Esophagus squamous epithelium (tissue), 5 donors: ENCODE measurements at regions not wholly inside any gene's neighbourhood (a gene's known extent, or its start where the extent isn't known, plus 50 kb on each side); places are given as distances from the start of the nearest gene placed in this dataset.

Experiments used
- DNase-seq: peaks from one replicate; lab custom pipeline; 2025; lab: John Stamatoyannopoulos, UW
- H3K27ac ChIP-seq, 4 donors: fragments of 200-600 bp; sonication (generic); one replicate each; pipeline ENCODE4 v1.5.1; 2016 to 2019; ENCODE audit warnings: mild to moderate bottlenecking in 1 of 4
- H3K27me3 ChIP-seq, 4 donors: fragments of 200-600 bp; sonication (generic); 1 replicate in 3 of 4; 2 replicates in 1 of 4; pipeline versions ENCODE4 v1.5.1 to v1.6.0; 2017 to 2021; ENCODE audit warnings: antibody characterized with exemption in 1 of 4
- H3K36me3 ChIP-seq, 3 donors: fragments of 200-600 bp; sonication (generic); one replicate each; pipeline ENCODE4 v1.5.1; 2016 to 2019
- H3K4me1 ChIP-seq, 3 donors: fragments of 200-600 bp; sonication (generic); one replicate each; pipeline ENCODE4 v1.5.1; 2017 to 2019
- H3K4me3 ChIP-seq, 4 donors: fragments of 200-600 bp; sonication (generic); 1 replicate in 3 of 4; 2 replicates in 1 of 4; pipeline ENCODE4 v1.5.1; 2016 to 2019; ENCODE audit warnings: mild to moderate bottlenecking in 2 of 4, moderate library complexity in 1 of 4
- H3K9me3 ChIP-seq, 3 donors: fragments of 200-600 bp; sonication (generic); one replicate each; pipeline ENCODE4 v1.5.1; 2016 to 2019
- CTCF ChIP-seq, 6 experiments: fragments of 450-650 bp in 4 of 6; fragments of 200-600 bp in 2 of 6; sonication (generic) in 2 of 6; IDR thresholded peaks; one replicate each; pipeline ENCODE4 v1.5.1; 2016 to 2019; ENCODE audit warnings: antibody characterized with exemption in 6 of 6, mild to moderate bottlenecking in 4 of 6, moderate library complexity in 4 of 6
- POLR2A ChIP-seq, 4 donors: fragments of 450-650 bp; IDR thresholded peaks; one replicate each; pipeline ENCODE4 v1.6.1; 2017; ENCODE audit warnings: antibody characterized with exemption in 4 of 4, mild to moderate bottlenecking in 4 of 4, moderate library complexity in 3 of 4
- WGBS, 2 donors: methylation state at CpG; one replicate each; pipeline ENCODE4 v1.1.5; 2018; 5-methylcytosine and 5-hydroxymethylcytosine counted together
- intact Hi-C: fragments of 100-400 bp; cut with DNase I; formaldehyde crosslinking; loops from one replicate; pipeline ENCODE4 v1.15.0; 2022
- donor health status: DM: yes; HTN: yes; CAD: no.

GRCh38 chr7:15874774-15875173, 188.3 kb upstream of the MEOX2 start:
- intact Hi-C loops = no loop called here
- Histone ChIP-seq H3K4me3 (no peak overlapping the region), H3K4me1 (no peaks in the 10 kb centered on the region), H3K27me3 (no peaks in the 10 kb centered on the region), H3K27ac (no peak overlapping the region), H3K36me3 (no peaks in the 10 kb centered on the region), H3K9me3 (no peaks in the 10 kb centered on the region)
- no peak for DNase-seq
- no peak for TF ChIP-seq POLR2A (IDR thresholded peaks at IDR 0.05)
- no peak for TF ChIP-seq CTCF (IDR thresholded peaks at IDR 0.05)

GRCh38 chr7:15870347-15870746, 183.9 kb upstream of the MEOX2 start:
- intact Hi-C loops = no loop called here
- H3K36me3 ChIP-seq = no peaks in the 10 kb centered on the region
- no peak overlapping the region for H3K4me3 ChIP-seq
- H3K9me3 ChIP-seq = no peaks in the 10 kb centered on the region
- TF ChIP-seq POLR2A (IDR thresholded peaks at IDR 0.05) (no peak), CTCF (IDR thresholded peaks at IDR 0.05) (no peak)
- no peak for DNase-seq
- WGBS, 2 donors = 48 to 70% methylated on average over 1 of the region's 1 CpG
- no peak overlapping the region for H3K27ac ChIP-seq
- no peaks in the 10 kb centered on the region for H3K4me1 ChIP-seq
- H3K27me3 ChIP-seq = no peaks in the 10 kb centered on the region

GRCh38 chr7:15867441-15867840, 181.0 kb upstream of the MEOX2 start:
- Histone ChIP-seq H3K4me1 (no peaks in the 10 kb centered on the region), H3K27ac (no peak overlapping the region), H3K36me3 (no peaks in the 10 kb centered on the region), H3K4me3 (no peak overlapping the region), H3K27me3 (no peaks in the 10 kb centered on the region), H3K9me3 (no peaks in the 10 kb centered on the region)
- no peak for DNase-seq
- TF ChIP-seq POLR2A (IDR thresholded peaks at IDR 0.05) = no peak
- no peak for TF ChIP-seq CTCF (IDR thresholded peaks at IDR 0.05)
- intact Hi-C loops = no loop called here
- 84 to 90% methylated on average over 1 of the region's 1 CpG for WGBS, 2 donors

DNA sequence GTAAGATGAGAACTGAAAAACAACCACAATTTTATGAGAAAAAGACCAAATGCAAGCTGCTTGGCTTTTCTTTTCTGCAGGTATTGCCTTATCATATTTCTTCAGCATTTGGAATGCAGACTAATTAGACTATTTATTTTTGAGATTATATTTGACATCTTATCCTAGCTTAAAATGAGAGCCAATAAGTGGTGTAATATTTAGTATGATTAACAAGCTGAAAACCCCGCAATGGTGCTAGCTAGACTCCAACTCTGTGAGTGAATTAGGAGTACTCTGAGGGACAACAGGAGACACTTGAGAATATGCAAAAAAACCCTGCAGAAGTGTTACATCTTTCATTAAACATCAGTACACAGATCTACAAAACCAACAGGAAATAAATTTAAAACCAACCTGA, 180.3 kb upstream of the MEOX2 start:
- no peak for DNase-seq
- Histone ChIP-seq H3K9me3 (no peaks in the 10 kb centered on the region), H3K4me1 (no peaks in the 10 kb centered on the region), H3K4me3 (no peak overlapping the region), H3K27ac (no peak overlapping the region), H3K36me3 (no peaks in the 10 kb centered on the region), H3K27me3 (no peaks in the 10 kb centered on the region)
- intact Hi-C loops = no loop called here
- TF ChIP-seq CTCF (IDR thresholded peaks at IDR 0.05) (no peak), POLR2A (IDR thresholded peaks at IDR 0.05) (no peak)
- 74 to 81% methylated on average over 1 of the region's 1 CpG for WGBS, 2 donors

GRCh38 chr7:15864626-15864991, 178.1 kb upstream of the MEOX2 start:
- H3K27ac ChIP-seq = no peak overlapping the region
- TF ChIP-seq CTCF (IDR thresholded peaks at IDR 0.05) = no peak
- no peak for TF ChIP-seq POLR2A (IDR thresholded peaks at IDR 0.05)
- no peaks in the 10 kb centered on the region for H3K36me3 ChIP-seq
- no peak overlapping the region for H3K4me3 ChIP-seq
- H3K27me3 ChIP-seq = no peaks in the 10 kb centered on the region
- intact Hi-C loops = no loop called here
- WGBS, 2 donors = 82 to 92% methylated on average over 2 of the region's 2 CpGs
- no peak for DNase-seq
- no peaks in the 10 kb centered on the region for H3K9me3 ChIP-seq
- no peaks in the 10 kb centered on the region for H3K4me1 ChIP-seq
